Cerebellar cortex (tissue), 1 donor: ENCODE measurements at regions not wholly inside any gene's neighbourhood (a gene's known extent, or its start where the extent isn't known, plus 50 kb on each side); places are given as distances from the start of the nearest gene placed in this dataset.

Experiments
- DNase-seq: peaks from one replicate; pipeline ENCODE4 v3.0.0-alpha.2; 2015; ENCODE audit warnings: low spot score

- no peak for DNase-seq
These were observed 73.2 kb downstream of the GPR37 start for GRCh38 chr7:124692425-124692824.

GRCh38 chr7:124690840-124691239 is 74.8 kb downstream of the GPR37 start:
- no peak for DNase-seq

- DNase-seq = no peak
These were observed 75.7 kb downstream of the GPR37 start for GRCh38 chr7:124689931-124690330.

DNA sequence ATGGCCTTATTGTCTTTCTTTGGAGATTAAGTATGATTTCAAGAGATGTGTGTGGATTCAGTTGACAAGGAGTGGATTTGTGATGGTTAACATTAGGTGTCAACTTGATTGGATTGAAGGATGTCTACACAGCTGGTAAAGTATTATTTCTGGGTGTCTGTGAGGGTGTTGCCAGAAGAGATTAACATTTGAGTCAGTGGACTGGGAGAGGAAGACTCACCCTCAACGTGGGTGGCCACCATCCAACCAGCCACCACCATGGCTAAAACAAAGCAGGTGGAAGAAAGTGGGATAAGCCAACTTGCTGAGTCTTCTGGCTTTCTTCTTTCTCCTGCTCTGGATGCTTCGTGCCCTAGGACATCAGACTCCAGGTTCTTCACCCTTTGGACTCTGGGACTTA is 76.1 kb downstream of the GPR37 start:
- DNase-seq = no peak

DNA sequence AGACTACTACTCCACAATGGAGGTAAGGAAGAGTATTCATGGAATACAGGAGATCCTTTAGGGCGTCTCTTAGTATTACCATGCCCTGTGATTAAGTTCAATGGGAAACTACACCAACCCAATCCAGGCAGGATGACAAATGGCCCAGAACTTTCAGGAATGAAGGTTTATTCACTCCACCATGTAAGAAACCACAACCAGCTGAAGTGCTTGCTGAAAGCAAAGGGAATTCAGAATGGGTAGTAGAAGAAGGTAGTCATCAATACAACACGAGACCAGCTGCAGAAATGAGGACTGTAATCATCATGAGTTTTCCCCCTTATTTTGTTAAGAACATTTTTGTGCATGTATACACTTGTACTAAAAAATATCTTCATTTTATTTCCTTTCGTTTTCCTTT is 76.6 kb downstream of the GPR37 start:
- DNase-seq = no peak

DNA sequence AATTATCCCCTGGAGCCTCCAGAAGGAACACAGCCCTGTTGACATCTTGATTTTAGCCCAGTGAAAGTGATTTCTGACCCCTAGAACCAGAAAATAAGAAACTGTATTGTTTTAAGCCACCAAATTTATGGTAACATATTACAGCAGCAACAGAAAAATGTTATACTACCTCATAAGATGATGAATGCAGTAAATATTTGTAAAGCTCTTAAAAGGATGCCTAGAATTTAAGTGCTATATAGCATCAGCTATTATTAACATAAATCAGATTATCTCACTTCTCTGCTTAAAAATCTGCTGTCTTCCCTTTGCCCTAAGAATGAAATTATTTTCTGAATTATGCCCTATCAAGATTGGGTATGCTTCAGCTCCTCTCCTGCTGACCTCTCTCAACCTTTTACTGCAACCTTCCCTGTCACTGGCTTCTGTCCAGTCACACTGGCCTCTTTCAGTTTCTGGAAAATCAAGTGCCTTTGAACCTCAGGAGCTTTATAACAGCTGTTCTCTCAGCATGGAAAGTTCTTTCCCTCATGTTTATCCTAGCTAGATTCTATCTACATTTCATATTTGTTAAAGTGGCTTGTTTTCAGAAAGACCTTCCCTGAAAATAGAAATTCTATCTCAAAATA is 78.9 kb downstream of the GPR37 start:
- peak; percentile 8 for DNase-seq

- DNase-seq = no peak
These were observed 83.6 kb downstream of the GPR37 start for GRCh38 chr7:124681946-124682345.

DNA sequence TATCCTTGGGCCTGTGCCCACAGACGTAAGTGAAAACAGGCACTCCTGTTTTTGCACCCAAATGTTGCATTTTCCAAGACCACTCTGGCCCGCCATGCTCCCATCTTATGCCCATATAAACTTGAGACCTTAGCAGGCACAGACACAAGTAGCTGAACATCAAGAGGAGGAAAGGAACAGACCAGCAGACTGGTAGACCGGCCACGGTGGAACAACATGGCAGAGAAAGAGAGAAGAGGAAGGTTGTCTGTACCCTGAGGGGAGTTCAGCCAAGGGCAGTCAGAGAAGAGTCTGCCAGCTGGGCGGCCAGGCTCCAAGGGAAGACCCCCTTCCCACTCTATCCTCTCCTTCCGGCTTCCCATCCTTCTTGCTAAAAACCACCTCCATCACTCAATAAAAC is 85.3 kb downstream of the GPR37 start:
- DNase-seq = no peak

- DNase-seq = no peak
These were observed 85.9 kb downstream of the GPR37 start for GRCh38 chr7:124679586-124680225.

GRCh38 chr7:124679146-124679545 is 86.4 kb downstream of the GPR37 start:
- DNase-seq = no peak

DNA sequence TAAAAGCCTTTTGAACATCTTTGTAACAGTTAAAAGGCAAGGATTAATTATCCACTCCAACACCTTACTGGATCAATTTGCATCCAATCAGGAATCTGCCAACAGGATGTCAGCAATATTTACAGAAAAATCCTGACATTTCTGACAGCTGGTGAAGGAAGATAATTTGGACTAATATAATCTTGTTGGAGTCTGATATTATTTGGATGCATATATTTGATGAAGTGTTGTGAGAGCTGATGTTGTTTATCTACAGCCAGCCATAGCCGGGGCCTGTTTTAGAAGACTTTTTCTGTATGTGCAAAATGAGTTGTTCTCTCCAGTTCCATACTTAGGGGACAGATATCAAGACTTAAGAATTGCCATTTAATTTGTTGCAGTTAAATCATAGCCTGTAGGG is 91.1 kb downstream of the GPR37 start:
- DNase-seq = no peak

DNA sequence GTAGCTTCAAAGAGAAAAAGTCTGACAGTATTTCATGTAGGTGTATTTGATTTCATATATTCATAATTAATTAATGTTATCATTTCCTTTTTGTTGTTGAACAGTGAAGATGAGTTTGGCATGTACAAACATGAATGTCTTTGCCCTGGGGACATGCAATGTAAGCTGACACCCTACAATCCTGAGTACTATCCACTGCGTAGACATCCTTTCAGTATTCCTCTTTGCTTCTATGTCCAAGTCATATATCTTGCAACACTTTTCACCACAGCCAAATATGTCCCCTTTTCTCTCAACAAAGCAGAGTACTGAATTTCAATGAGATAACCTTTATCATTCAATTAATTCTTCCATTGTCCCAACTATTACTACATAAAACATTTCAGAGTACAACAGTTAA is 93.6 kb downstream of the GPR37 start:
- no peak for DNase-seq

- no peak for DNase-seq
These were observed 98.1 kb downstream of the GPR37 start for GRCh38 chr7:124667312-124668153.

DNA sequence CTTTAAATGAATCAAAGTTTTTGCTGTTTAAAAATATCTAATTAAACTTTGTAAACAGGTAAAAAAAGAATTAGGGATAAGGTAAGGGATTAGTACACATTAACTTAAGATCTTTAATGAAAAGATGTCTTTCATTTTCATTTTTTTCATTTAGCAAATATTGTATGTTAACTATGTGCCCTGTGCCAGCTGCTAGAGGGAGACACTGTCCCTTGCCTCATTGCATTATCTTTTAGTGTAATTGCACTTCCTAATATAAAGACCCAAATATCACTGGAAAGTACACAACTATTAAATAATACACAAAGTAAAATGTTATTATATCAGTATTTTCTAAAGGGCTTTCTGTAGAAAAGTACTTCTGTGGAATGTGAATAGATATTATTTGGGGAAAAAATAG is 102.7 kb downstream of the GPR37 start:
- no peak for DNase-seq

- DNase-seq = no peak
These were observed 103.2 kb downstream of the GPR37 start for GRCh38 chr7:124662372-124662771.

DNA sequence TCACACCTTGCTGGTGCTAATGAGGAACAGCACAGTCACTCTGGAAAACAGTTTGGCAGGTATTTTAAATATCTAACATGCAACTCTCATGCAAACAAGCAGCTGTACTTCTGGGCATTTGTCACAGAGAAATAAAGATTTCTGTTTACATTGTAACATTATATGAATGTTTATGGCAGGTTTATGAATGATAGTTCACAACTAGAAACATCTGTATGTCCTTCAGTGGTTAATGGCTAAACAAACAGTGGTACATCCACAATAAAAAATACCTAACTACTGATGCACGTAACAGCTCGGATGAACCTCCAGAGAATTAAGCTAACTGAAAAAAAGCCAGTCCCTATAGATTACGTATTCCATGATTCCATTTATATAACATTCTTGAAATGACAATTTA is 109.6 kb downstream of the GPR37 start:
- DNase-seq = no peak

DNA sequence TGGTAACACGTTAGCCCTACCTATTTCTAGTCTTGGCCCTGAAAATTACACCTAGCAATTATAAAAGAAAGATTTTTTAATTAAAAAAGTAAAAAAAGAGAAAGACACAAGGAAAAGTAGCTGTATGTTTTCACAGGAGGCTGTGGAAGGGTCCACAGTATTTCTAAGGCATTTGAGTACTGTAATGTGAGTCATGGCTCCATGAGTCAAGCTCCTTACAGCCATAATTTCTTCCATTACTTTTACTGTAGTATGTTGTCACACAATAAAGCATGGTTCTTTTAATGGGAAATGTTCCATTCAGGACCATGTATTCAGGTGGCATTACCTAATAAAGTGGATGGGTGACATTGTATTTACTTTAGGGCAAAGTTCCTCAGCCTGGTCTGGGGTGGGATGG is 113.4 kb downstream of the GPR37 start:
- no peak for DNase-seq

- no peak for DNase-seq
These were observed 114.5 kb downstream of the GPR37 start for GRCh38 chr7:124651136-124651535.

DNA sequence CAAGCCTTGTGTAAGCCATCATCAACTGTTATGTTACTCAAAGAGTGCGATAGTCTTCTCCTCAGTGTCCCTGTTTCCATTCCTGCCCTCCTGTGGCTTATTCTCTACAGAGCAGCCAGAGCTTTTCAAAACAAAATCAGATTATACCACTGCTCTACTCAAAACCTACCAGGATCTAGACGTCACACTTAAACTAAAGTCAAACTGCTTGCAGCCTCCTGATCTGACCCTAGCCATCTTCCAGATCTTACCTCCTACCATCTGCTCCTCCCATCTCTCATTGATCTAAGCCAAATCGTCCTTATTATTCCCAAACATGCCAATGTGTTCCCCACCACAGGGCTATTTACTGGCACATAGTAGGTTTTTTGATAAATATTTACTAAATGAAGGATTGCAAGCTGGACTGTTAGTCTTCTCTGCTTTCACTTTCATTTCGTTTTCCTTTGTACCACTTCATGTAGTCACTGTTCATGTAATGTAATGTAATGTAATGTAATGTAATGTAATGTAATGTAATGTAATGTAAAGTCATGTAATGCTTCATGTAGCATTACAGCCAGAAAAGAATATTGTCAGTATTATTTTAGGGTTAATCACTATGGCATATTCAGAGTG is 116.1 kb downstream of the GPR37 start:
- no peak for DNase-seq

DNA sequence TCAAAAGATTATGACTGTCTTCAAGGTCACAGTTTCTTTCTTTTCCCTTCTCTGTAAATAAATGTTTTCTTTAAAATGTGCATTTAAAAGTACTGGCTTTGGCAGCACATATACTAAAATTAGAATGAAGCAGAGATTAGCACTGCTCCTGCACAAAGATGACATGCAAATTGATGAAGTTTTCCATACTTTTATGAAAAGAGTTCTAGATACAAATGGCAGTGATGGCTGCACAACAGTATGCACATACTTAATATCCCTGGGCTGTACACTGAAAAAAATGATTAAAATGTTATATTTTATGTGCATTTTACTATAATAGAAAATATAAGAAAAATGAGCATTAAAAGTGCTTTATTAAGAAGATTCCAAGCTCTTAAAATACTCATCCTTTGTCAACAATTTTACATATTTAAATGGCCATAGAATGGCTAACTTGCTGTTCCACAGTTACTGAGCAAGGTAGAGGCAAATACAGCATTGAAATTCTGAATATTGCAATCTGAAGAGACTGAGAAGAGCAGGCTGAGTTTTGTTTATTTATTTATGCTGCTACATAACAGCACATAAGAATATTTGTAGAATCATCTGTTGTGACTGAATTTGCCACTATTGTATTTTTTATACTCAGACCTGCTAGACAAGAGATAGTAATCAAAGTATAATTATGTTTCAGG is 117.8 kb downstream of the GPR37 start:
- DNase-seq = no peak

- DNase-seq = no peak
These were observed 119.9 kb downstream of the GPR37 start for GRCh38 chr7:124645704-124646103.

- no peak for DNase-seq
These were observed 122.2 kb downstream of the GPR37 start for GRCh38 chr7:124643311-124643811.
